ENCODE measurements at regions not wholly inside any gene's neighbourhood (a gene's known extent, or its start where the extent isn't known, plus 50 kb on each side); places are given as distances from the start of the nearest gene placed in this dataset.
"Not testable (repeated sequence)": the region's sequence is repeated elsewhere in the genome, so short reads cannot be mapped to it uniquely, and the experiment has no call there.

- TF ChIP-seq CTCF, POLR2A (IDR thresholded peaks at IDR 0.05): not testable (repeated sequence)
These were observed 237.6 kb downstream of the FBXO8 start for GRCh38 chr4:174045829-174046228.
